GM18507 (cell line): ENCODE measurements at regions not wholly inside any gene's neighbourhood (a gene's known extent, or its start where the extent isn't known, plus 50 kb on each side); places are given as distances from the start of the nearest gene placed in this dataset.
"Not testable (repeated sequence)": the region's sequence is repeated elsewhere in the genome, so short reads cannot be mapped to it uniquely, and the experiment has no call there.

Experiments
- DNase-seq: peaks from one replicate; pipeline ENCODE4 v3.0.0; 2011; ENCODE audit warnings: low read depth; ENCODE audit not compliant: insufficient read length; ENCODE audit errors: extremely low spot score
- FAIRE-seq: peaks from 2 replicates; lab custom pipeline; 2011; peaks lifted over from hg19 to GRCh38; lab: Jason Lieb, UNC

DNA sequence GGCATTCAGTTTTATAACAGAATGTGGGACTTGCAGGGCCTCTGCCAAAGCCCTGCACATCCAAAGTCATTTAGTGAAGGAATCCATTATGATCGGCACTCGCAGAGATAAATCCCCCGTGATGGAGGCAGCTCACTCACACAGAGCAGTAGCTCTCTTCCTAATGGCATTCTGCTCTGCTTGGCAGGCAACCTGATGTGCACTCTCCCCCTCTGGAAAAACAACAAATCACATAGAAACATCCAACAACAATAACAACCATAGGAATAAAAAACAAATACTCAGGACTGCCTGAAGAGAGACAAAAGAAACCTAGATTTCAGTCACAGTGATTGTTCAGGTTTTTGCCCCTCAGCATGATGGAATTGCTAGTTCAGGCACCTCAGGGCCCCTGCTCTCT is 59.7 kb downstream of the NAA11 start:
- FAIRE-seq = no peak
- DNase-seq = no peak

GRCh38 chr4:79259242-79259641 is 66.6 kb downstream of the NAA11 start:
- FAIRE-seq (no peak), DNase-seq (no peak)

DNA sequence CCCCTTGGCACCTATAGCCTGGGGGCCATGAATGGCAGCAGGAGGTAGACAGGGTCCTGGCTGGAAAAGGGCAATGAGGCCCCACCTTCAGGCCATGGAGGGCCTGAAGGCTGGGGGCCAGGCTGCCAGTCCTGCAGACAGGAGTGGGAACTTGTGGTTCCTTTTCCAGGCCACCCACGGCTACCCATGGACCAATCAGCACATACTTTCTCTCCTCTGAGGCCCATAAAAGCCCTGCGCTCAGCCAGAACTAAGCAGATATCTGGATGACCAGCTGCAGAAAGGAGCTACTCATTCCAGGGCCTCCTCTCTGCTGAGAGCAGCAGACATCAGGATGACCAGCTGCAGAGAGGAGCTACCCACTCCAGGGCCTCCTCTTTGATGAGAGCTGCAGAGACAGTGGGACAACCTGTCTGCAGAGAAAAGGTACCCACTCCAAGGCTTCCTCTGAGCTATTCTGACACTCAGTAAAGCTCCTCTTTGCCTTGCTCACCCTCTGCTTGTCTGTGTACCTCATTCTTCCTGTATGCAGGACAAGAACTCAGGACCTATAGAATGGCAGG is 67.2 kb downstream of the NAA11 start:
- DNase-seq (no peak), FAIRE-seq (no peak)

GRCh38 chr4:79257953-79258613 is 67.8 kb downstream of the NAA11 start:
- no peak for DNase-seq
- no peak for FAIRE-seq

GRCh38 chr4:79255793-79256192 is 70.1 kb downstream of the NAA11 start:
- FAIRE-seq (no peak), DNase-seq (no peak)

DNA sequence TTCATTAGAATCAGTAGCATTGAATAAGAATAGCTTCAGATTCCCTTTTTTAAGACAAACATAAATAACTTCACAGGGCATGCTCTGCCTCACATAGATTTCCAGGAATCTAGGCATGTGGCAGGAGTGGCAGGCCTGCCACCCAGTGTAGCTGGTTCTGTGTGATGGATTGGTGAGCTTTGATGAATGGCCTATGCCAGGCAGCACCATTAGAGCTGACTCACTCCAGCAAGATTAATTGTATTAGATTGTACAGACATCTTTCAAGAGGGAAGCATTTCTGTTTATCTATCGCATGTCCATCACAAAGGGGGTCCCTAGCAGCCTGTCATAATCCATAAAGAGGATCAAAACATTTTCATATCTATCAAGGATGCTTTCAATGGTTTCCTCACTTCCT is 71.9 kb downstream of the NAA11 start:
- no peak for DNase-seq
- no peak for FAIRE-seq

GRCh38 chr4:79253168-79253567 is 72.7 kb downstream of the NAA11 start:
- FAIRE-seq = no peak
- DNase-seq = no peak

GRCh38 chr4:79250887-79251286 is 75.0 kb downstream of the NAA11 start:
- peak; percentile 48 for FAIRE-seq
- no peak for DNase-seq

DNA sequence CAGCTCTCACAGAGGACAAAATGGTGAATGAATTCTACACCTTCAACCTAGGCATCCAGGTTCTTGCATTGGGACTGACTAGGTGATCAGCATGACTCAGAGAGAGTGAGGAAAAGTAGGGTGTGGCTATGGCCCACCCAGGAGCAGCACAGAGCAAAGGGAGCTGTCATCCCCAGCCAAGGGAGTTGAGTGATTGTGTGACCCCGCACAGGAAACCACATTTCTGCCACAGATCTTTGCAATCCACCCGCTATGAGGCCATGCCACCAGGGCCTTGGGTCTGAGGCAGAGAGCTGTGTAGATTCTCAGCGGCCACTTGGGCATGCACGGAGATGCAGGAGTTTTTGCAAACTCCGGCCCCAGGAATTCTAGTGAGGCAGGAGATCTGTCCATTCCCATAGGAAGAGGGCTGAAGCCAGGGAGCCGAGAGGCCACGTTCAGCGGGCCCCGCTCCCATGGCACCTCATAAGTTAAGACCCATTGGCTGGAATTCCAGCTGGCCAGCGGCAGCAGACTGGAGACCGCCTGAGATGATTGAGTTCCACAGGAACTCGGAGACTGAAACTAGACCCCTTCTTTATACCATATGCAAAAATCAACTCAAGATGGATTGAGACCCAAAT is 75.9 kb downstream of the NAA11 start:
- FAIRE-seq = no peak
- DNase-seq = no peak

- FAIRE-seq = no peak
Observed at GRCh38 chr4:79248610-79249009, 77.3 kb downstream of the NAA11 start.

GRCh38 chr4:79247695-79248394 is 78.0 kb downstream of the NAA11 start:
- FAIRE-seq (no peak), DNase-seq (no peak)

More at GRCh38 chr4:79248610-79249009, 77.3 kb downstream of the NAA11 start:
- no peak for DNase-seq

DNA sequence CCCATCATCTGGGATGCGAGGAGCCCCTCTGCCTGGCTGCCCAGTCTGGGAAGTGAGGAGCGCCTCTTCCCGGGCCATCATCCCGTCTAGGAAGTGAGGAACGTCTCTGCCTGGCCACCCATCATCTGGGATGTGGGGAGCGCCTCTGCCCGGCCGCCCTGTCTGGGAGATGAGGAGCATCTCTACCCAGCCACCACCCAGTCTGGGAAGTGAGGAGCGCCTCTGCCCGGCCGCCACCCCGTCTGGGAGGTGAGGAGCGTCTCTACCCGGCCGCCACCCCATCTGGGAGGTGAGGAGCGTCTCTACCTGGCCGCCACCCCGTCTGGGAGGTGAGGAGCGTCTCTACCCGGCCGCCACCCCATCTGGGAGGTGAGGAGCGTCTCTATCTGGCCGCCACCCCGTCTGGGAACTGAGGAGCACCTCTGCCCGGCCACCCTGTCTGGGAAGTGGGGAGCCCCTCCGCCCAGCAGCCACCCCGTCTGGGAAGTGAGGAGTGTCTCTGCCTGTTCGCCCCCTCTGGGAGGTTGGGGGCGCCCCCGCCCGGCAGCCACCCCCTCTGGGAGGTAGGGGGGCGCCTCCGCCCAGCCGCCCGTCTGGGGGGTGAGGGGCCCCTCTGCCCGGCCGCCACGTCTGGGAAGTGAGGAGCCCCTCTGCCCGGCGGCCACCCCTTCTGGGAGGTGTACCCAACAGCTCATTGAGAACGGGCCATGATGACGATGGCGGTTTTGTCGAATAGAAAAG is 80.5 kb downstream of the NAA11 start:
- DNase-seq, FAIRE-seq: not testable (repeated sequence)

DNA sequence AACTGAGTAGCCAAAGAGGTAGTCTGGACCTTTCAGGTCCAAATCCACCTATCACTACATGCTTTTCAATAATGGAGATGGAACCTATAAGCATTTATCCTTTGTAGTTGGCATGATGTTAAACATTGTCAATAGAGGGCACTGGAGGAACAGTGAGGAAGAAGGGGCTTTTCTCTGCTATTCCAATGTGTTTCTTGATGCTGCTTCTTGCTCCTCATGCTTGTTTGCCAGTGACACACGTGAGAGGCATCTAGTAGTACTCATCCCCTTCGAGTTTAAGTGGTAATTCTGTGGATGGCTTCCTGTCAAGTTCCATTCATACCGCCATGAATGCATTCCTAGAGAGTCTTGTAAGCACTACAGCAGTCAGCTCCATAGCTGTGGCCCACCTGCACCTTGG is 84.0 kb downstream of the NAA11 start:
- peak; percentile 47 for FAIRE-seq

DNA sequence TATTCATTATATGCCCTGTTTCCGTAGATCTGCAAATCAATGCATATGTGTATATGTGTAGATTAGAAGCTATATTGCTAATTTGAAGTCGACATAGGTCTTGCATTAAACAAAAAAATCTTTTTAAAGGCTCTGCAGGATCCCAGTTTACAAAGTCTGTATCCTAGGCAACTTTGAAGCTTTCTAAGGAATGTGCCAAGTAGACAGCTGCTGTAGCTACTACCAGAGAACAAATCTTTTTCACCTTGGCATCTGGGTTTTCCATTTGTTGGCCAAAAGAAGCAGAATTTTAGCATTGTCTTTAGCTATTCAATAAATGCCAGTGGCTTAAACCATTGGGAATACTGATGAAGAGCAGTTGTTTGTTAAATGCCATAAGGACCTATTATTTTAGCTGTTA is 88.0 kb downstream of the NAA11 start:
- no peak for FAIRE-seq
- no peak for DNase-seq

More for the DNA sequence above, 84.0 kb downstream of the NAA11 start:
- DNase-seq = no peak

DNA sequence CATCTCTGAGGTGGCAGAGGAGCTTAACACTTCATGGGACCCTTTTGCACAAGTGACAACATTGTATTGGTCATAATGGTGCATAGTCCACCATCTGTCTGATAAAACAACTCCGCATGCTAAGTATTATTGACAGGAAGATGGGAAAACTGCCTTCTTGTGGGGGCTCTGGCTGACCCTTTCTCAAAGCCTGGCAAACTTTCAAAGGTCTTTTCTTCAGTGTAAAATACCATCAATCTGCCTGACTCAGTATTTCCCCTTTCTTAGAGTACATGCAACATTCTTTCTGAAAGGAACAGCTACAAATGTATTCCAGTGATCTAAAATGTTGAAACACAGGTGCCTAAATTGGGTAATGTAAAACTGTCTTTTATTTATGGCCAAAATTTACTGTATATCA is 89.1 kb downstream of the NAA11 start:
- DNase-seq (no peak), FAIRE-seq (no peak)

DNA sequence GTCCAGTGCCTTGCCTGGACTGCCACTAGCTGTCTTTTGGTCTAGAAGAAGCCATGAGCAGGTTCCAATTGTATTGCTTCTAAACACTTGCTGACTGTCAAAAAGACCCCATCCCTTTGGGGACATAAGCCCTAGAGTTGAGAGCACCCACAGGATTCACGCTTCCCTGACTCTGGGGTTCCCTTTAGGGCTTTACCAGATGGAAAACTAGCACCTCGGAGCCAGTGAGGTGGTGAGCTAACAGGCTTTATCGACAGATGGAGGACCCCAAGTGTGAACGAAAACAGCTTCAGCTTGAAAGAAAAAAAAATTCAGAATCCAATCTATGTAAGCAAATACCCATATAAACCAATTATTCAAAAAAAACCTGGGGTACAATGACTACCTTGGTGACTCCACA is 90.8 kb downstream of the NAA11 start:
- DNase-seq = no peak
- no peak for FAIRE-seq

- no peak for DNase-seq
- FAIRE-seq = no peak
Observed at GRCh38 chr4:79233820-79234219, 92.0 kb downstream of the NAA11 start.

- FAIRE-seq (no peak), DNase-seq (no peak)
Observed at GRCh38 chr4:79232540-79232939, 93.3 kb downstream of the NAA11 start.

DNA sequence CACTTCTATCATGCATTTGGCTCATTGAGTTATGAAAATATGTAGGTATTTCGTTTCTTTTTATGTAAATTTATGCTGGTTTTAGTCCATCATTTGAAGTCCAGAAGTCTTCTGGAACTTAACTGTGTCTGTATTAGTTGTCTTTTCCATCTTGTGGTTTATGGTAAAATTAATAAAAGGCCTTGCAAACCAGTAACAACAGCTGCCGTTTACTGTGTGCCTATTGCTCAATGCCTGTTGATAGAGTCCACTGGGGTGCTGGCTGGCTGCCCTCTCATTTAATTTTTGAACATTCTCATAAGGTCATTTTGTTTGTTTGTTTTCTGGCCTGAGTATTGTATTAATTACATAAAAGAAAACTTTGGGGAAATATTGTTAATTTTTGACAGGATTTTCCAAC is 98.0 kb downstream of the NAA11 start:
- DNase-seq (no peak), FAIRE-seq (no peak)

DNA sequence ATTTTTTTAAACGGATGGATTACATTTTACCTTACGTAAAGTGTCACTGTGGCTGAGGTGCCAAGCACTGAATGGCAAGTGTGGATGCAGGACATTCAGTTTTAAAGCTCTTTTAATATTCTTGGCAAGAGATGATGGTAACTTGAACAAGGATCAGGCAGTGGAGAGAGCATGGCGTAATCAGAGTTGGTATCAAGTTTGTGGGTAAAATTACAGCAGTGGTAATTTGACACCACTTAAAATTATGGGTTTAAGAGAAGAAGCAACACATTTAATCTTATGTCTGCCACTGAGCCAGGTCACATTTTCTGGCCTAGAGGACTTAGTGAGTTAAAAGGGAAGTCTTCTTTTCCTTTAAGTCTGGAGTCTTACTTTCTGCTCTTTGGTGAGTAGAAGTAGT is 100.5 kb downstream of the NAA11 start:
- FAIRE-seq (no peak), DNase-seq (no peak)
